Tibial nerve (tissue), 3 donors: ENCODE measurements at regions not wholly inside any gene's neighbourhood (a gene's known extent, or its start where the extent isn't known, plus 50 kb on each side); places are given as distances from the start of the nearest gene placed in this dataset.

Source experiments
- CTCF ChIP-seq, 5 experiments: fragments of 200-600 bp in 3 of 5; fragments of 450-650 bp in 2 of 5; sonication (generic) in 3 of 5; IDR thresholded peaks; one replicate each; pipeline ENCODE4 v1.5.1; 2016 to 2019; ENCODE audit warnings: antibody characterized with exemption in 5 of 5, mild to moderate bottlenecking in 3 of 5, moderate library complexity in 2 of 5
- POLR2A ChIP-seq, 2 donors: fragments of 450-650 bp; IDR thresholded peaks; one replicate each; pipeline ENCODE4 v1.6.1; 2017; ENCODE audit warnings: antibody characterized with exemption in 2 of 2, mild to moderate bottlenecking in 2 of 2, moderate library complexity in 2 of 2

DNA sequence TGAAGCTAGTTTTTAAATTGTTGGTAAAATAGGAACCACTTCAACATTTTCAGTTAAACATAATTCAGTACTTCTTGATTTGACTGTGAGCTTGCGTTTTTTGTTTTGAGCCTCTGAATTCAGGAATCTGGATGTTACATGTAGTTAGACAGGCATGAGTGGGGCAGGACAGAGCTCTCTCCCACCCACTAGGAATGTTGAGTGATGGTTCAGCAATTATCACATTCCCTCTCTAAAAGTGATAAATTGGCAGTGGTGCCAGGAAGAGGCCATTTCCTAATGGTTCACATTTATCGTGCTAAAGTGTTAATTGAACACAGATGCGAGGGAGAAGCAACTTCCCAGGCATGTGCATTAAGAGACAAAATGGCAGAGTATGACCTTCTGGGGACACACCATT is 465.5 kb upstream of the HTR1E start:
- no peak for TF ChIP-seq POLR2A (IDR thresholded peaks at IDR 0.05)
- no peak for TF ChIP-seq CTCF (IDR thresholded peaks at IDR 0.05)
